HG03280 (cell line): ENCODE measurements at regions not wholly inside any gene's neighbourhood (a gene's known extent, or its start where the extent isn't known, plus 50 kb on each side); places are given as distances from the start of the nearest gene placed in this dataset.

Source experiments
- ATAC-seq: cut with Tn5 transposase; IDR thresholded peaks from one replicate; pipeline ENCODE4 v1.9.1; 2021; ENCODE audit warnings: mild to moderate bottlenecking, moderate library complexity; ENCODE audit not compliant: unreplicated experiment

DNA sequence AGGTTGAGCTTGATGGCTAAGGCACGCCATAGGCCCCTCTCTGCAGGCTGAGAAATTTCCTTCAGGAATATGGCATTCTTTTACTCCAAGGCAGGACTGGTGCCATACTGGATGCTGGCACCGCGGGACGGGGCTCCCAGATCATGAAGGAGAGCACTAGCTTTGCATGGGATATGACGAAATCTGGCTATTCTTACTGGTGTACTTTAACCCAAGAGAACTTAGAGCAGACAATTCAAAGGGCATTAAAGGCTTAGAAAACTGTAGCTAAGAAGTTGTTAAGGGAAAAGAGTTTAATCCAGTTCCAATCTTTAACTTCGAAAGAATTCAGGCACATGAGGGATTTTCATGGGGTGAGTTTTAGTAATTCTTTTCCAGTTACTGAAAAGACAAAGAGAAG is 204.4 kb upstream of the ESRRG start:
- ATAC-seq: no peak

DNA sequence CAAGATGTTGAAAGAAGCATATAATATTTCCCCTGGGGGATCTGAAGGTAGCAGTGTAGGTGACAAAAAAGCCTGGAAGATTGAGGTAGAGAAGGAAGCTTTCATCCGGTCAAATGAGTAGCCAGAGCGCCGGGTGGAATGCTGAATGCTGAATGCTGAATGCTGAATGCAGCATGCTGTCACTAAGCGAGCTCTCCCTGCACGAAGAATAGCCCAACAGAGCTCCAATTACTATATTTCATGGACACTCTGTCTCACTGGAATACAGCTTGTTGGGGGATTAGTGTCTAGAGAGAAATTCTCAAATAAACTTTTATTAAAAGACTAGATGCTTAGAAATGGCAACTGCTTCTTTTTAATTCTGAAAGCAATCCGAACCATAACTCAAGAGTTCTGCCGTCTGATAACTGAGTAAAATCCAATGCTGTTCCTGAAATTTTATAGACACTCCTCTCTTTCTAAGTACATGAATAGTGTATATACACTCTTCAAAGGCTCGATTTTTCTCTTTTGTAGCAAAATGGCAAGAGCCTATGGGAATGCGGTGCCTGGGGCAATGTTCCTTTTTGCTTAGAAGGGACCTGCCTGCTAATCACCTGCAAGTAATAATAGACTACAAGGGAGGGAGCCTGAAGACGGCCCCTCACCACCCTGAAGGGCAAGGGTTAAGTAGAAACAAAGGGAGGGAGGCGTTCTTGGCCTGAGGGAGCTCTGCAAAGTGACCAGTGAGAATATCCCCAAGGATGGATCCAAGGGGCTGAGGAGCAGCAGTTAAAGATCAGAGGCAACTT is 203.7 kb upstream of the ESRRG start:
- no peak for ATAC-seq

DNA sequence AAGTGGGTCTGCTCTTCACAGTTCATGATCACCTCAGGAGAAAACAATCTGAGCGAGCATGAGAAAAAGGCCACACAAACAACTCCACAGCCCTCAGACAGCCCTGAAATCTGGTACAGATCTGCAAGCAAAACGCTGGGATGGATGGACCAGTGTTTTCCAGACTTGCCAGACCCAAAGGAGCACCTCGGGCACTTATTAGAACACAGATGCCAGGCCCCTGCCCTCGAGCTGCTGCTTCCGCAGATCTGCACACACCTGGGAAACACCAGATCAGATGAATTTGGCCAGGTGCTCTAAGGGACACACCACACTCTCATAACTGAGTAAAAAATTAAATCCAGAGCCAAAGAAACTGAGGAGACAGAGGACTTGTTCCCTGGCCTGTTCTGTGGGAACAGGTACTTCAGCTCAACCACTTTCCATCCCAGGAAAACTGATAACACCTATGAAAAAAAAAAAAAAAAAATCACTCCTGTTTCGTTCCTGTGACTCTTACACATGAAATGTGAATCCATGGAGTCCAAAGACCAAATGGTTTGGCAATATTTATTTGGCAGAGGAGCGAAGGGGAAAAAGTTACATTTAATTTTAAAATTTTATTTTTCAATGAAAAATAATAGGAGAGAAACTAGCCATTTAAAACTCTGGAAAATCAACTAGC is 202.9 kb upstream of the ESRRG start:
- no peak for ATAC-seq

DNA sequence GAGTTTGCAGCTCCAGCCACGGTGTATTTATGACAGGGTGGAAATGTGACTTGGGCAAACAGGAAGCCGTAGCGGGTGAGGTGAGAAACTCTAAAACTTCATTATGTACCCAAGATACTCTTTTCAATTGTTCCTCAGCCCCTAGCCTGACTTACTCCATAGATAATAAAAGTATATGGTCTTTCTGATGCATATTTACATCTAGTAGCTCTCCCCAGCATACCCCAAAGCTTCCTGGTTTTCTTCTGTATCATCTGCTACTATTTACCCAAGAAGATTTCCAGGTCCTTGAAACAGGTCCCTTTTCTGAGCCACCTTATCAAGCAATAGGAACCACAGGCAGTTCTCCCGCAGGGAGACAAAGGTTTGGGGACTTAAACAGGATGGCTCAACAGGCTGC is 201.5 kb upstream of the ESRRG start:
- ATAC-seq: no peak

- no peak for ATAC-seq
These were observed 200.4 kb upstream of the ESRRG start for GRCh38 chr1:216923601-216924000.

GRCh38 chr1:216922406-216922805 is 199.2 kb upstream of the ESRRG start:
- ATAC-seq: no peak

DNA sequence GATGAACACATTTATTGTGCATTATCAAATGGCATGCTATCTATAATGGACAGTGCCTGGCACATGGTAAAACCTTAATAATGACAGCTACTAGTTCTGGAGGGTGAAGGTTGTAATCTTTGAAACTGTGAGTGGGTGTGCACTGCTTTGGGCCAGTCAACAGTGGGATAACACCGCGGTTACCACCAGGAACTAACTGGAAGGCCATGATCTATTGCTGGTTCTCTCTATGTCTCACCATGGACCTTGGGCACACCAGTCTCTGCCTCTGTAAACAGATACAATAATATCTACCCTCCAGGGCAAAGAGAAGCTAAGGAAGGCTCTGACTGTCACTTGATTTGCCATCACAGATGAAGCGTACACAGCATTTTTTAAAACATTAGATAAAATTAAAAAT is 198.6 kb upstream of the ESRRG start:
- no peak for ATAC-seq

DNA sequence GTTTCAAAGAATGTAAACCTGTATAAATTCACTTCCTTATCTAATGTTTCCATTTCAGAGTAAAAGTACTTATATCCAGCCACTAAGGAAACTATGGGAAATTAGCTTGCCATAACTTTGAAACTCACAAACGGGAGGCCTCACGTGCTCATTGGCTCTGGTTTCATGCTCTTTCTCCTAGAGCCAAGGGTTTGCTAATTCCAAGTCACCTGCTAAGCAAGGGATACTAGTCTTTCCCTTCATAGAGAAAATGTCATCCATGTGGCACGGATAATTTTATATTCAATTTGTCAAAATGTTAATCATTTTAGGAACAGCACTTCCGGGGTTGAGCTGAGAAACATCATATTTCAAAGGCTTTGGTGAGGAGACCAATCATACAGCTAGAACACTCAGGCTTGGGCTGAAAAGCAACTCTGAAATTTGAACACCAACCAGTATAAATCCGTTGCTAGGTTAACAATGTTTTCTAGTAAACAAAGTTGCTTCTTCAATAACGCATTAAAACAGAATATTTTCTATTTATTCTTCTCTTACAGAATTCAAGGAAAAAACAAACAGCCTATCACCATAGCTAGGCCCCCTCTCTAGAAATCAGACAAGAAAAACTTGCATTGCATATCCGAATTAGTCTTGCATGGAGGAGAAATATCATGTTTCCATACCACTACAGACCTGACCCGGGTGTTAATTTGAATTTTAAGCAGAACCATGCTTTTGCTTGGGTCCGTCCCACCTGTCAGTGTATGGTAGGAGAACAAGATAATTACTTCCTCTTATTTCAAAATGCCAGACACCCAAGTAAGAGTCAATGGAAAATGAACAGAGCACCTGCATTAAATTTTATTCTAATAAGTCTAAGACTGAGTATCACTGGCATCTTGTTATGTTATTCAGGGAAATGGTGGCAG is 196.1 kb upstream of the ESRRG start:
- ATAC-seq: no peak

DNA sequence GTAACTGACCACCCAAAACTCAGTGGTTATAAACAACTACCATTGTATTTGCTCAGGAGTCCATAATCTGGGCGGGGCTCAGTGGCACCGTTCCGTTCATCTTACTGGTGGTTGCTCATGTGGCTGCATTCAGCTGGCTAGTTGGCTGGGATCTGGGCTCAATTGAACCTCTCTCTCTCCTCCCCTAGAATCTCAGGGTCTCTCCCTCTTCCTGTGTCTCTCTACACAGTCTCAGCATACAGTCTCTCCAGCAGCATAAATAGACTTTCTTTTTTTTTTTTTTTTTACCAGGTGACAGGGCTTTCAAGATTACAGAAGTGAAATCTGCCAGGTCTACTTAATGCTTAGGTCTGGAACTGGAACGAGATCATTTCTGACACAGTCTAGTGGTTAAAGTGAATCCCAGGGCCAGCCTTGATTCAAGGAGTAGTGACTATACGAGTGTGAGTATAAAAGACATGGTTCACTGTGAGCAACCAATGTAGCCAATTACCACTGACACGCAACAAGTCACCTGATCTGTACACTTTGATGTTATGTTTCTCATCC is 193.7 kb upstream of the ESRRG start:
- no peak for ATAC-seq

DNA sequence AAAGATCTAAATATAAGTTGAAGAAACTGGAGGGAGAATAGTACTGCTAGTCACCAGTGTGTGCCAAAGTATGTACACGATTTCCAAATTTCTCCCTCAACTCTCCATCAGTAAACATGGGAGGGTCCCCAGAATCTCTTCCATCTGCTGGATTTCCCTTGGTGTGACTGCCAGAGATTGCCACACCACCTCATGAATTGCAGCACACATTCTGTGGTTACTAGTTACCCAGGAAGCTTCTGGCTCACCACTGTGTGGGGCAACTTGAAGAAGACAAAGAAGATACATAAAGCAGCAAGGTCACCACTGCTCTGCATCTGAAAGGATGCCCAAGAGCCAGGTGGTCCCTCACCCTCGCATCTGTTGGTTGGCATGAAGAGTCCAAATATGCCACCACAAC is 191.7 kb upstream of the ESRRG start:
- no peak for ATAC-seq

DNA sequence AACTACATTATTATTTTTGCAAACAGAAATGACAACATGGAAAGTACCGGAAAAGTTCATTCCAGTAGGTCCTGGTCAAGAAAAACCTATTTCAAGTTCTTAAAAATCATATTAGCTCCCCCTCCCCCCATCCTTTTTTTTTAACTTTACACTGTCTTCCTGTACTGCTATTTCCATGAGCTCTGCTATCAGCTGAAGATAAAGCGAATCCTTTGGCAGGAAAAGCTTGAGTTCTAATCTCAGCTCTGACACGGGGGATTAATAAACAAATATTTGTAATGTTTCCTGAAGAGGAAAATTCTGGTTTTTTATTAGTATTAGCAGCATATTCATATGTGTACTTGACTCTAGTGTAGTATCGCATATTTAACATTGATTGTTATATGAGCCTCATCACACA is 190.7 kb upstream of the ESRRG start:
- ATAC-seq: no peak

DNA sequence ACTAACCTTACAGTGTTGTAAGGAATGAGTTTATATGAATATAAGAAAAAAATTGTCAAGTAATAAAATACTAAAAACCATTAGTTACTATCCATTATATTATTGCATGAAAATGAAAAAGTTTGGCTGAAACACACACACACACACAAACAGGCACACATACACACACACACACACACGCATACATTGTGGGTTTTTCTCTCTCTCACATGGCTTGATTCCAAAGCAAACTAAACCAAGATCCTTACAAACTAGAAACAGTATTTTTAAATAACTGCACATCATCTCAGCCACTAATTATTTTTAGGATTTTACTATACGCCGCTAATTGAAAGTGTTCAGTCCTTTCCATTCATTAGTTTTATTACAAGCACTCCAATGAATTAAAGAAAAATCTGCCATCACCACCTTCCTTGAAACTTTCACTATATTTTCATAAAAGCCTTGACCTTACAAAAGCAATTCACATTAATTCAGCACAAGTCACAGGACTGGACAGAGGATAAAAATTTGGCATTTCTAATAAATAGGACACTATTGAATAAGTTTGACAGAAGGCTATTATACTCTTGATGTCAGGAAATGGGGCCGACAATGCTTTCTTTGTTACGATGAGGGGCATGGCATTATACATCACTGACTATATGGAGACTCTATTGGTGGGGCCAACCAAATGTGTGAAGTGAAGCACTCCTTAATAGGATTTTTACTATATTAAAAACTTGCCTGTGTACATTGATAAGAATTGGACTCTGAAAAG is 187.0 kb upstream of the ESRRG start:
- ATAC-seq: no peak

DNA sequence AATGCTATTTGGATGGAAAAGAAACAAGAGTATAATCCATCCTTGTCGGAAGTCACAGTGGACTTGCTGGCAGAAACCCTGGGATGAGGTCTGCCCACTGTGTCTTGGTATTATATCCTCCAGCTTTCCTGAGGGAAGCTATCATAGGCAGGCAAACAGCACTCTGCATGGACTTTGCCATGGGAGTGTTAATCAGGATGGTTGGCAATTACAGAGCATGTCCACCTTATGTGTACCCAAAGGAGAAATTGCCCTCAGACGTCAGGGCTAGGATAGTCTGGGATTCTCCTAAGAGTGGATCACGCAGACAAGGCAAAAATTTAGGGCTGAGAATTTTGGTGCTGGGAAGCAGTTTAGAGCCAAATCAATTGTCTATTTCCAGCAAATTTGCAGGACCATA is 184.9 kb upstream of the ESRRG start:
- no peak for ATAC-seq

DNA sequence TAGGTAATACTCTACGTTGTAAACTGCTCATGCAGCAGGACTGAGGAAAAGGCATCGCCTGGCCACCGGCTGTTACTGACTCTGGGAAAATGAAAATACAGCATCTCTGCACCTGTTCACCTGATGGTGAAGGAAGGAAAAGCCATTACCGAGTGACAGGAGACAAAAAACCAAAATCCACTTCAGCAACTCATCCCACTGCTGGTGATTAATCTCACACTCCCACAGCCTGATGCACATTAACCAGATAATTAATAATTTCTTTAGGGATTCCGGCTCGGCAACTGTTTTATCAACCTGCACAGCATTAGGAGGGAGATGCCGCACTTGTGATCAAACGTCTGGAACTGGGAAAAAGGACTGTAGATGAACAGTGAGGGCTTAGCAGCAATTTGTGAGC is 183.9 kb upstream of the ESRRG start:
- ATAC-seq: no peak

GRCh38 chr1:216905781-216906180 is 182.6 kb upstream of the ESRRG start:
- no peak for ATAC-seq

GRCh38 chr1:216905137-216905536 is 181.9 kb upstream of the ESRRG start:
- no peak for ATAC-seq

- no peak for ATAC-seq
These were observed 181.2 kb upstream of the ESRRG start for GRCh38 chr1:216904471-216904870.

DNA sequence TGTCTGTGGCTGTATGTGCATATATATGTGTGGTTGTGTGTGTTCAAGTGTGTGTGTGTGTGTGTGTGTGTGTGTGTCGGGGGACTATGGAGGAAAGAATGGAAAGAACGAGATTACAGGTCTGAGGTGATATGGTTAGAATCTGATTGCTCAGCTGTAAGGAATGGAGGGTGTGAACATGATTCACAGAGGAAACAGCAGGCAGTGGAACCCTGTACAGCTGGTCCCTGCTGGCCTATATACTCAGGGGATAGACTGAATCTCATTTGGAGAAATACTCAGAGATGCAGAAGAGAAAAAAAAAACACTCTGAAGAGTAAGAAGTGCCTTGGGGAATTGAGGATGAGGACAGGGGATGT is 180.1 kb upstream of the ESRRG start:
- no peak for ATAC-seq

DNA sequence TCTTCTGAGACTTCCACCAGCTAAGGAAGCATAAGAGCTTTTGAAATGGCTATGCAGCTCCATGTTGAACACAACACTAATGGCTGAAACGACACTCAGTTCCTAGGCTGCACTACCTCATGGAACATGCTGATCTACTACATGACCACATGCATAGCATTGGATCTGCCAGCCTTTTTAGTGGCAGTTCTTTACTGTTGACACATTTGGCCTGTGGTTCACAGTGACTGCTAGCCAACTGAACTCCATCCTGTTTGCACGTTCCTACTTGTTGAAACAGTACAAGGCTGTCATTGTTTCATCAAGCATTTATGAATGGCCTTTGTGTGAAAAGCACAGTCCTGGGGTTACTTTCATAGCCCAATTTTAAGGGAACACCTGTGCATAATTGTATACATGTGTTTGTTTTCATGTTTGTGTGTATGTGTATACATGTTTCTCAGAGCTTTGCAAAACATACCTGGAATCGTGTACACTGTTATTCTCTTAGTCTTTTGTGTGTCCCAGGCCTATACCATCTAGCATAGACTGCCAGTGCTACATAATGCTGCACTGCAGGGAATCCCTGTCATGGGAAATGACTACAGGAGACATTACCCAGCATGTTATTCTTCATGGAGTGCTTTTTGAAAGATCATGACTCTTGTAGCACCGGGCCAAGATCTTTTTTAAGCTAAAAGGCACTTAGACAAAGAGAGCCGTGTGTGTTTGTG is 179.6 kb upstream of the ESRRG start:
- ATAC-seq: no peak

DNA sequence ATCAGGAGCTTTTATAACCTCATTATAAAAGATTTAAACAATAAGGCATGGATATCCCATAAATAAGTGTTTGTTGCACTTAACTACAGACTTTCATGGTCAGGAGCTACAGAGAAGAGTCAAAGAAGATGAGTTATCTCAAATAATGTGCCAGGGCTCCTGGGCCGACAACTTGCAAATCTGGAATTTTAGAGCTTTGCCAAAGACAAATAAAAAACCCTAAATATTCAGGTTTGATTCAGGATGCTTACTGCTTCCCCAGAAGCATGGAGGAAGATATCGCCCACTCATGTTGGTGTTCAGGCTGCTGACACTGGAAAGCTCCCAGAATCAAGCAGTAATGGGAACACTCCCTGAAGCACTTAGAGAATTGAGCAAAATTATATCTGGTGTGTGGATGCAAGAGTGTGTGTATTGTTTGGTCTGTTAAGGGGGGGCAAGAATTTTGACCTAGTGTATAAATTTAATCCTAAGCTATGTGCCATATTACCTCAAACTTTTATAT is 176.9 kb upstream of the ESRRG start:
- ATAC-seq: no peak
